Right ventricle myocardium inferior (tissue), 1 donor: ENCODE measurements at regions not wholly inside any gene's neighbourhood (a gene's known extent, or its start where the extent isn't known, plus 50 kb on each side); places are given as distances from the start of the nearest gene placed in this dataset.
A peak's percentile ranks its signal among the peaks of the same experiment; 100 is the strongest.

Experiments used
- ATAC-seq: fragments of 200-7000 bp; cut with Tn5 transposase; one replicate; pipeline ENCODE4 v1.9.1; 2020; ENCODE audit warnings: mild to moderate bottlenecking, moderate library complexity
- DNase-seq: peaks from one replicate; pipeline ENCODE4 v3.0.0; 2021; ENCODE audit errors: missing footprints
- intact Hi-C: fragments of 100-400 bp; cut with DNase I; formaldehyde crosslinking; loops from one replicate; pipeline ENCODE4 v1.11.0; 2022
- donor health status: DM: no; HTN: yes; CAD: no; lungs with severe emphysema.

GRCh38 chr9:117775591-117775990, 71.4 kb downstream of the TLR4 start:
- DNase-seq (no peak), ATAC-seq (no peak)
- intact Hi-C loops: no loop called here

- intact Hi-C loops: no loop called here
- DNase-seq (no peak), ATAC-seq (peak; percentile 58)
Measured at GRCh38 chr9:117777823-117778222, 73.6 kb downstream of the TLR4 start.

- no peak for ATAC-seq
- intact Hi-C loops: no loop called here
- no peak for DNase-seq
Measured at GRCh38 chr9:117779760-117780159, 75.6 kb downstream of the TLR4 start.

GRCh38 chr9:117782931-117783788, 79.0 kb downstream of the TLR4 start:
- DNase-seq (peak; percentile 75), ATAC-seq (peak; percentile 90)
- intact Hi-C loops: loop anchor here (2.0 kb wide), 1 partner anchor 138 kb away; no protein-coding TSS in a partner anchor

DNA sequence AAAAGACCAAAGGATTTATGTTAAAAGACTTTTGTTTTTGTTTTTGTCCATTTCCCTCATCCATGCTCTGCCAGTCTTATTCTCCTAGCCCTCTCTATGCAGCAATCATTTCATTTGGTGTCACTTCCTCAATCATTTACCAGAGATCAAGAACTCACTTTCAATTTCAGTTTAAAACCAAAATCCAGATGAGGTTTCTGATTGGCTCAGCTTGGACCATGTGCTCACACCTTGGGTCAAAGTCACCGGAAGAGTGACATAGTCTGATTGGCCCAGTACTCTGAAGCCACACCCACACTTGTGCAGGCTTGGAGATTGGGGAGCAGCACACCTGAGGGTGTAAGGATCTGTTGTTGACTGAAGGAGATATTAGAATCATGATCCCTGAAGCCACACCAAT, 79.6 kb downstream of the TLR4 start:
- intact Hi-C loops: loop anchor here (2.0 kb wide), 1 partner anchor 139 kb away; no protein-coding TSS in a partner anchor
- no peak for DNase-seq
- no peak for ATAC-seq

GRCh38 chr9:117784996-117785395, 80.8 kb downstream of the TLR4 start:
- intact Hi-C loops: no loop called here
- no peak for DNase-seq
- ATAC-seq: no peak

- no peak for DNase-seq
- intact Hi-C loops: no loop called here
- ATAC-seq: no peak
Measured at GRCh38 chr9:117787746-117788145, 83.5 kb downstream of the TLR4 start.

GRCh38 chr9:117795271-117795670, 91.1 kb downstream of the TLR4 start:
- no peak for DNase-seq
- intact Hi-C loops: no loop called here
- ATAC-seq: no peak

DNA sequence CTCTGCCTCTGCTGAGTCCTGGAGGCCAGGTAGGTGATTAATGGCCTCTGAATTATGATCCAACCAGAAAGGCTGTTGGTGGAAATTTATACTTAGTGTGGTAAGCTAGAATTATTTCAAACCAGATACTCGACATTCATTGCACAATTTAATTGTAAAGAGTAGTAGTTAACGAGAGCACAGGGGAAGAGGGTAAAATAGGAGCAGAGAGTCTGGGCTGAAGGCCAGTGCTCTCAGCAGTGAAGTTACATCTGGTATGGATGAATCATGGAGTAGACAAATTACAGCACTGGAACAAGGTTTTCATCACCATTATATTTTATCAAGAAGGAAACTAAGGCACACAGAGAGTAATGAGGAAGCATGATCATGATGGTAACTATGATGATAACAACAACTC, 92.5 kb downstream of the TLR4 start:
- ATAC-seq (no peak), DNase-seq (no peak)
- intact Hi-C loops: no loop called here

DNA sequence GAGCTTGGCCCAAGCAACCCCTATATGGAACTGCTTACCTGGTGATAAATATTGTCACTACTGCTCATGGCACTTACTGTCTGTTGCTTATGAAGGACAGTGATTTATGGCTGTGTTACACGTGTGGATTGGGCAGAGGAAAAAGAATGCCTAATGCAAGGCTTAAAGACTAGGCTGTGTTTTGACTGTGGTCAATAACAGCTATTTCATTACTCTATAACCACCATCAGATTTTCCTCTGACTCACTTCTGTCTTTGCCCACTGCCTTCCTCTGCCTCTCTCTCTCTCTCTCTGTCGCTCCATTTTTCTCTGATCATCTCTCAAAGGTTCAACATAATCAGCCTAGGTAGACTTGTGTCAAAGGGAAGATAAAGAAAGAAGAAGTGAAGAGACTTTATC, 96.2 kb downstream of the TLR4 start:
- DNase-seq (no peak), ATAC-seq (no peak)
- intact Hi-C loops: no loop called here

GRCh38 chr9:117809751-117810150, 105.5 kb downstream of the TLR4 start:
- intact Hi-C loops: no loop called here
- no peak for DNase-seq
- no peak for ATAC-seq

- intact Hi-C loops: no loop called here
- ATAC-seq (no peak), DNase-seq (no peak)
Measured at GRCh38 chr9:117815315-117815714, 111.1 kb downstream of the TLR4 start.

GRCh38 chr9:117815948-117816347, 111.7 kb downstream of the TLR4 start:
- no peak for DNase-seq
- intact Hi-C loops: no loop called here
- no peak for ATAC-seq

DNA sequence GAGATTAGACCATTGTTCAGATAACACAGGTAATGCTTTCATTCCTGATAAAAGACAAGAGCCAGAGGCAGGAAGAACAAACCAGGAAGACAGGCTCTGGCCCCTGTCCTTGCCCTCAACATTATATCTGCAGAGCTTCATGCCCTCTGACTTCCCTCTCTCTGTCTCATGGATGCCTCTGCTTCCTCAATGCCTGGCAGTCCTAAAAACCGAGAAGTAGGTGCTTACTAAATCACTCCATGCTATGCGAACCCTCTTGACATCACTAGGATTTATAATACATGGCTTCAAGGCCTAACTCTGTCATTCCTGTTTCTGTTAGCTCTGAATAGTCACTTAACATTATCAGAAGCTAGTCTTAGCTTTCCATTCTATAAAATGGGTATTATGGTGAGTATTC, 117.8 kb downstream of the TLR4 start:
- no peak for ATAC-seq
- intact Hi-C loops: no loop called here
- DNase-seq: no peak

DNA sequence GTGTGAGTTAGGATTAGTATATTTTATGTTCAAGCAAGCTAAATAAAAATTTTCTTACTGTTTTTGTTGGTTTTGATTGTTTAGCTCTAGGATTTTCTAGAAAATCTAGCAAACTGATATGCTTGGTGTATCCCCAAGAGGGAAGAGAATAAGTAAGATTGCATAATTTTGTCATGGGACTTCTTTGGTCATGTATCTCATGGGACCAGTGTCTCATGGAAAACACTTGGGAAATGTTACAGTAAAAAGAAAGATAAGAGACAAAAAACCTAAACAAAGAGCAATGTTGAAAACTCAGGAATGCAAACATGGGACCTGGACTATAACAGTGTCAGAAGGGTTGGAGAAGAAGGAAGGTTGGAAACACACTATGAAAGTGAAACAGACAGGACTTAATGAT, 119.4 kb downstream of the TLR4 start:
- intact Hi-C loops: no loop called here
- DNase-seq: no peak
- no peak for ATAC-seq

DNA sequence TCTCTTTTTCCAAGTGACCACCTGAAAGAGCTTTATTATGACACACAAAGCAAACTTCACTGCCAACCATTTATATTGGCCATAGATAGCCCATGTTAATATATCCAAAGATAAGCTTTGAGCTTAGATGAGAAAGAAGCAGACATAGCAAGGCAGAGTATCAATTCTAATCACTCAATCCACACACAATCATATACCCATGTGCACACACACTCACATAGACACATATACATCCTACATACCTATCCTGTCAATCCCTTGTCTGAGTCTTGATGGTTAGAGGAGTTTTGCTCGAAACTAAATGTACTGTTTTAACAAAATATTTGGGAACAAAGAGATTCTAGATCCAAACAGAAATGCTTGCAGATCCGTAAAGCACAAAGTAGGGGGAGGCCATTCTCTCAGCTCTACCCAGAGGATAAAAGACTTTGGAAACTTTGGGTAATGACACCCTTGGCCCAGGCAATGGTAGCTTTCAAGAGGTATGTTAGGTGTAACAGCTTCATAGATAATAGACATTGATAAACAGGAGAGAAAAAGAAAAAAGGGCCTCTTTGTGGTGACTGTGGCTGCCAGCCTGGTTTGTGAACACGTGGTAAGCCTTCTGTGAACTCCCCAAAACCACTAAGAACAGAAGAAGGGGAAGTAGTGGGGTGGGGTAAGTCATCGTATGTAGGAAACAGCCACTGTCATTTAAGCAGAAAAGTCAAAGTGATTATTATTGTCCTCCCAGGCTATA, 121.6 kb downstream of the TLR4 start:
- ATAC-seq (peak; percentile 62), DNase-seq (no peak)
- intact Hi-C loops: no loop called here

GRCh38 chr9:117826837-117827236, 122.6 kb downstream of the TLR4 start:
- intact Hi-C loops: no loop called here
- no peak for DNase-seq
- ATAC-seq: no peak

DNA sequence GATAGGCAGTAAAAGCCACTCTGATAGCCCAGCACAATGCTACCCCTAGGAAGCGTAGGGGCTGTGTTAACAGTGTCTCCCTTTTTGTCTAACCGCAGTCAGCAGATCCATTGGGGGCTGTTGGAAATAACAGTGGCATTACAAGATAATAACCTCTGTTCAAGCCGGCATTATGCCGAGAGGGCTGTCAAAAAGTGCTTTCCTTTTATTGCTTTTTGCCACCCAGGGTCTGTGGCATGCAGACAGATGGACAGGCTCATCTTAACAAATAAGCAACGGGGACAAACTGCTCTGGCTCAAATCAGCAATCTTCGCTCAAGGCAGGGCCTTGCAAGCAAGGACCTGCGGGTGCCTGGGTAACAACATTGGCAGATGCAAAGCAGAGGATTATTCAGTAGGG, 123.3 kb downstream of the TLR4 start:
- DNase-seq (no peak), ATAC-seq (no peak)
- intact Hi-C loops: no loop called here

DNA sequence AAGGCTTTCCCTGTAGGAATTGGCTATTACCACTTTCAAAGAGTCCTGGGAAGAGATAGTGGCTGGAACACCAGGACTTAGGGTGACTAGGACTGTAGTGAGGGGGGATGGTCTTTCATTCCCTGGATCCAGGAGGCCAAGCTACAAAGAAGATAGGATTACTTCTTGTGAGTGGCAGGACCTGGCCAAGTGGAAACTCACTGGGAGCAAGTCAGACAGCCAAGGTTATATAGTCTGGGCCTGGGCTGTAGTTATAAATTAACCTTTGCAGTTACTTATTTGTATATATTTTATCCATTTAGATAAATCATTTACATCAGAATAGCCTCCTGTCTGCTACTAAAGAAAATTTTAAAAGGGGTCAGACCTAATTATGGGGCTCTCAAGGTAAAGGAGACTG, 124.3 kb downstream of the TLR4 start:
- ATAC-seq (no peak), DNase-seq (no peak)
- intact Hi-C loops: no loop called here

- intact Hi-C loops: no loop called here
- DNase-seq (no peak), ATAC-seq (no peak)
Measured at GRCh38 chr9:117835798-117836197, 131.6 kb downstream of the TLR4 start.
